ENCODE measurements at regions not wholly inside any gene's neighbourhood (a gene's known extent, or its start where the extent isn't known, plus 50 kb on each side); places are given as distances from the start of the nearest gene placed in this dataset.

DNA sequence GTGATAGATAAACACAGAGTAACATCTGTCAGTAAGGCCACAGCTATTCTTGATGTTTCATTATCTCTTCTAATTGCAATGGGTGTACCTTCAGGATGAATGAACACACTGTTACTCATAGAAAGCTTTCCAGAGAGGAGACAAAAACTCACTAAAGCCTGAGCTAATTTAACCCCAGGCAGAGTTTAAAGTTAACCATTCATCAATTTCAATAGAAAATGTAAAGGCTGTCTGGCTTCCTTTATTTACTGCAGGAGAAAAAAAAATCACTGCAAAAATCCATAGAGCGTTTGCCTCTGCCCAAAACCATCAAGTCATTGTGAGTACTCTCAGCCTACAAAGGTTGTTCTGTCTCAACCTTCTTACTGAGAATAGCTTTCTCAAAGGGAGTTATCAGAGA is 376.9 kb downstream of the PPP4R3C start:
- Histone ChIP-seq H4K20me1 (ENCODE audit: control insufficient read depth, insufficient read depth, low read length, poor library complexity, severe bottlenecking) (no peaks in the 10 kb centered on the region), H3K79me2 (ENCODE audit: control insufficient read depth, insufficient read depth, low read length) (no peaks in the 10 kb centered on the region), H3K9me3 (ENCODE audit: control extremely low read depth in 1 of 3, control insufficient read depth in 2 of 3, insufficient read depth in 1 of 3, low read length in 2 of 3) (no peaks in the 10 kb centered on the region), H2AFZ (ENCODE audit: insufficient read depth, low read depth, low read length, poor library complexity, severe bottlenecking) (no peak overlapping the region), H3K4me2 (replicated peaks; ENCODE audit: low read depth, low read length, poor library complexity, severe bottlenecking) (no peak overlapping the region), H3K36me3 (replicated peaks in 1 of 2; ENCODE audit: control extremely low read depth in 1 of 2, control insufficient read depth in 1 of 2, extremely low read depth in 1 of 2, insufficient read depth in 2 of 2, low read length in 1 of 2) (no peaks in the 10 kb centered on the region), H3K4me3 (ENCODE audit: control extremely low read depth in 1 of 5, extremely low read depth in 1 of 5, insufficient read depth in 1 of 5, low read depth in 2 of 5, low read length in 4 of 5) (no peak overlapping the region), H3K9ac (ENCODE audit: low read length) (no peak overlapping the region), H3K27me3 (replicated peaks in 1 of 4; ENCODE audit: control extremely low read depth in 1 of 4, control insufficient read depth in 3 of 4, insufficient read depth in 4 of 4, low read length in 3 of 4) (no peaks in the 10 kb centered on the region), H3K4me1 (ENCODE audit: control insufficient read depth in 2 of 2, insufficient read depth in 2 of 2, low read length in 2 of 2) (no peaks in the 10 kb centered on the region), H3K27ac (ENCODE audit: low read length in 2 of 2) (no peak overlapping the region)
- Mint-ChIP-seq H3K27ac (no peak overlapping the region), H3K9me3 (ENCODE audit: insufficient read depth) (no peaks in the 10 kb centered on the region), H3K4me3 (no peak overlapping the region), H3K4me1 (no peaks in the 10 kb centered on the region), H3K27me3 (no peaks in the 10 kb centered on the region)
- POLR2A ChIA-PET: no interaction called here
- CTCF ChIA-PET: no interaction called here
- ATAC-seq (ENCODE audit: low read depth) (no peak), DNase-seq (no peak)
- no CpG with 5 or more reads among the region's 1 CpG for WGBS (ENCODE audit: insufficient coverage)
- TF ChIP-seq CTCF (IDR thresholded peaks at IDR 0.05) (no peak), EZH2 (IDR thresholded peaks at IDR 0.05; ENCODE audit: borderline replicate concordance, insufficient read depth, low read depth, low read length, poor library complexity, severe bottlenecking) (no peak)
- intact Hi-C loops (cut with micrococcal nuclease): no loop called here

DNA sequence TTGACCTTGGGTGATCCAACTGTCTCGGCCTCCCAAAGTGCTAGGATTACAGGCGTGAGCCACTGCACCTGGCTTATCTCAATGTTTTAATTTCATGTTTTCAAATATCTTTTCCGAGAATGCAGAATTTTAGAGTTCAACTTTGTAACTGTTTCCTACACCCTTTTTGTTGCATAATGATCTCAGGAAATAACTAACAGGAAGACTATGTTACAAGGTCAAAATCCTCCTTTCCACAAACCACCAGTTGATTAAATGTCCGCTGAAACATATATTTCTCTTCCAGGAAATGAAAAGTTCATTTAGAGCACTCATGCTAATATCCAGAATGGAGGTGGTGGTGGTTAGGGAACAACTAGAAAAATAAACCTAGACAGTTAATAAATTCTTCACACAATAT is 377.8 kb downstream of the PPP4R3C start:
- WGBS (ENCODE audit: insufficient coverage): no CpG with 5 or more reads among the region's 4 CpGs
- ATAC-seq (ENCODE audit: low read depth): no peak
- intact Hi-C loops (cut with micrococcal nuclease): no loop called here
- ChIA-PET POLR2A (no interaction called here), CTCF (no interaction called here)
- H4K20me1 ChIP-seq (ENCODE audit: control insufficient read depth, insufficient read depth, low read length, poor library complexity, severe bottlenecking): no peaks in the 10 kb centered on the region
- H3K27ac Mint-ChIP-seq: no peak overlapping the region
- no peak for TF ChIP-seq EZH2 (IDR thresholded peaks at IDR 0.05; ENCODE audit: borderline replicate concordance, insufficient read depth, low read depth, low read length, poor library complexity, severe bottlenecking)
- no peak overlapping the region for H3K4me3 ChIP-seq (ENCODE audit: control extremely low read depth in 1 of 5, extremely low read depth in 1 of 5, insufficient read depth in 1 of 5, low read depth in 2 of 5, low read length in 4 of 5)
- no peak overlapping the region for H3K27ac ChIP-seq (ENCODE audit: low read length in 2 of 2)
- no peaks in the 10 kb centered on the region for H3K9me3 ChIP-seq (ENCODE audit: control extremely low read depth in 1 of 3, control insufficient read depth in 2 of 3, insufficient read depth in 1 of 3, low read length in 2 of 3)
- H3K79me2 ChIP-seq (ENCODE audit: control insufficient read depth, insufficient read depth, low read length): no peaks in the 10 kb centered on the region
- no peaks in the 10 kb centered on the region for H3K27me3 Mint-ChIP-seq
- no peaks in the 10 kb centered on the region for H3K4me1 Mint-ChIP-seq
- H3K4me2 ChIP-seq (replicated peaks; ENCODE audit: low read depth, low read length, poor library complexity, severe bottlenecking): no peak overlapping the region
- no peaks in the 10 kb centered on the region for H3K4me1 ChIP-seq (ENCODE audit: control insufficient read depth in 2 of 2, insufficient read depth in 2 of 2, low read length in 2 of 2)
- H3K9ac ChIP-seq (ENCODE audit: low read length): no peak overlapping the region
- H3K36me3 ChIP-seq (replicated peaks in 1 of 2; ENCODE audit: control extremely low read depth in 1 of 2, control insufficient read depth in 1 of 2, extremely low read depth in 1 of 2, insufficient read depth in 2 of 2, low read length in 1 of 2): no peaks in the 10 kb centered on the region
- no peaks in the 10 kb centered on the region for H3K9me3 Mint-ChIP-seq (ENCODE audit: insufficient read depth)
- no peak overlapping the region for H2AFZ ChIP-seq (ENCODE audit: insufficient read depth, low read depth, low read length, poor library complexity, severe bottlenecking)
- H3K4me3 Mint-ChIP-seq: no peak overlapping the region
- DNase-seq: no peak
- H3K27me3 ChIP-seq (replicated peaks in 1 of 4; ENCODE audit: control extremely low read depth in 1 of 4, control insufficient read depth in 3 of 4, insufficient read depth in 4 of 4, low read length in 3 of 4): no peaks in the 10 kb centered on the region
